Mesenchymal stem cell (in vitro differentiated cells and primary cell): ENCODE measurements at regions not wholly inside any gene's neighbourhood (a gene's known extent, or its start where the extent isn't known, plus 50 kb on each side); places are given as distances from the start of the nearest gene placed in this dataset.

Source experiments
- DNase-seq: peaks from one replicate; pipeline ENCODE4 v3.0.0-alpha.2; 2013
- H2AFZ ChIP-seq: one replicate; pipeline ENCODE4 v1.6.1; 2013; ENCODE audit warnings: low read depth, mild to moderate bottlenecking, control low read depth, inconsistent platforms, low read length, moderate library complexity
- H2AK5ac ChIP-seq: 2 replicates; pipeline ENCODE4 v1.6.1; 2013; ENCODE audit warnings: low read length, moderate library complexity, mild to moderate bottlenecking, inconsistent platforms; ENCODE audit not compliant: severe bottlenecking
- H2BK120ac ChIP-seq: one replicate; pipeline ENCODE4 v1.6.1; 2013; ENCODE audit warnings: low read depth, mild to moderate bottlenecking, inconsistent platforms, low read length, moderate library complexity
- H2BK12ac ChIP-seq, 2 experiments: one replicate each; pipeline ENCODE4 v1.6.1; 2013; ENCODE audit warnings: inconsistent platforms in 2 of 2, low read length in 2 of 2, mild to moderate bottlenecking in 2 of 2, moderate library complexity in 2 of 2, control low read depth in 1 of 2
- H2BK15ac ChIP-seq: one replicate; pipeline ENCODE4 v1.6.1; 2013; ENCODE audit warnings: mild to moderate bottlenecking, low read depth, inconsistent platforms; ENCODE audit not compliant: poor library complexity, severe bottlenecking
- H2BK5ac ChIP-seq: 2 replicates; pipeline ENCODE4 v1.6.1; 2013; ENCODE audit warnings: low read depth, mild to moderate bottlenecking, low read length, control low read depth, inconsistent platforms; ENCODE audit not compliant: poor library complexity, severe bottlenecking
- H3K14ac ChIP-seq, 2 experiments: one replicate each; pipeline ENCODE4 v1.6.1; 2013; ENCODE audit warnings: inconsistent platforms in 2 of 2, low read length in 2 of 2, control low read depth in 1 of 2, mild to moderate bottlenecking in 1 of 2, moderate library complexity in 1 of 2
- H3K18ac ChIP-seq, 2 experiments: one replicate each; pipeline ENCODE4 v1.6.1; 2013; ENCODE audit warnings: inconsistent platforms in 2 of 2, low read length in 2 of 2, control low read depth in 1 of 2, low read depth in 1 of 2, mild to moderate bottlenecking in 1 of 2
- H3K23ac ChIP-seq, 2 experiments: one replicate each; pipeline ENCODE4 v1.6.1; 2013; ENCODE audit warnings: inconsistent platforms in 2 of 2, low read length in 2 of 2, mild to moderate bottlenecking in 2 of 2, moderate library complexity in 2 of 2, control low read depth in 1 of 2
- H3K27ac ChIP-seq: 2 replicates; pipeline ENCODE4 v1.5.1; 2013; ENCODE audit warnings: mild to moderate bottlenecking, moderate library complexity, low read length, control low read depth, inconsistent platforms; ENCODE audit not compliant: poor library complexity, severe bottlenecking
- H3K27me3 ChIP-seq, 2 experiments: 2 replicates each; pipeline versions ENCODE4 v1.6.1 to v1.7.0; 2013; ENCODE audit warnings: low read length in 2 of 2, mild to moderate bottlenecking in 2 of 2, moderate library complexity in 2 of 2, control low read depth in 1 of 2, inconsistent platforms in 1 of 2; ENCODE audit not compliant: control insufficient read depth in 1 of 2, insufficient read depth in 1 of 2
- H3K36me3 ChIP-seq, 2 experiments: 2 replicates each; pipeline versions ENCODE4 v1.6.1 to v1.7.0; 2013; ENCODE audit warnings: low read length in 2 of 2, control low read depth in 1 of 2, inconsistent platforms in 1 of 2, low read depth in 1 of 2, mild to moderate bottlenecking in 1 of 2; ENCODE audit not compliant: insufficient read depth in 2 of 2, control insufficient read depth in 1 of 2
- H3K4ac ChIP-seq, 2 experiments: one replicate each; pipeline ENCODE4 v1.6.1; 2013; ENCODE audit warnings: inconsistent platforms in 2 of 2, low read length in 2 of 2, mild to moderate bottlenecking in 2 of 2, moderate library complexity in 2 of 2, control low read depth in 1 of 2, low read depth in 1 of 2
- H3K4me1 ChIP-seq: 2 replicates; pipeline ENCODE4 v1.6.1; 2013; ENCODE audit warnings: low read depth, low read length, control low read depth; ENCODE audit not compliant: control insufficient read depth, insufficient read depth
- H3K4me2 ChIP-seq: 2 replicates; pipeline ENCODE4 v1.6.1; 2013; ENCODE audit warnings: low read length, mild to moderate bottlenecking, inconsistent platforms; ENCODE audit not compliant: poor library complexity, severe bottlenecking
- H3K4me3 ChIP-seq, 2 experiments: 2 replicates each; pipeline versions ENCODE4 v1.5.1 to v1.7.0; 2013; ENCODE audit warnings: low read length in 2 of 2, mild to moderate bottlenecking in 2 of 2, control low read depth in 1 of 2, low read depth in 1 of 2; ENCODE audit not compliant: insufficient read depth in 1 of 2
- H3K79me1 ChIP-seq: replicated peaks from 2 replicates; pipeline ENCODE4 v1.6.1; 2013; ENCODE audit warnings: mild to moderate bottlenecking, control low read depth, low read length, inconsistent platforms; ENCODE audit not compliant: poor library complexity, severe bottlenecking
- H3K9ac ChIP-seq: 2 replicates; pipeline ENCODE4 v1.7.0; 2013; ENCODE audit warnings: mild to moderate bottlenecking, low read length, moderate library complexity
- H3K9me3 ChIP-seq: 2 replicates; pipeline ENCODE4 v1.7.0; 2013; ENCODE audit warnings: mild to moderate bottlenecking, low read length; ENCODE audit not compliant: control insufficient read depth
- H4K8ac ChIP-seq: one replicate; pipeline ENCODE4 v1.6.1; 2013; ENCODE audit warnings: inconsistent platforms, mild to moderate bottlenecking, low read length, moderate library complexity
- H4K91ac ChIP-seq: one replicate; pipeline ENCODE4 v1.6.1; 2013; ENCODE audit warnings: mild to moderate bottlenecking, low read length, inconsistent platforms
- WGBS: methylation state at CpG from one replicate; pipeline ENCODE4 v1.1.7; 2013; ENCODE audit warnings: mixed read lengths; 5-methylcytosine and 5-hydroxymethylcytosine counted together

GRCh38 chr2:149732001-149732685 lies 144.6 kb upstream of the MMADHC start:
- Histone ChIP-seq H3K9me3 (no peaks in the 10 kb centered on the region), H2BK12ac (no peak overlapping the region), H3K36me3 (no peaks in the 10 kb centered on the region), H3K27ac (peak overlapping the region; percentile 83), H4K8ac (no peak overlapping the region), H2BK5ac (peak overlapping the region; percentile 35), H2BK15ac (no peak overlapping the region), H3K4me1 (peaks cover 2% of the 10 kb centered on the region), H4K91ac (no peak overlapping the region), H3K4me3 (peak overlapping the region in 1 of 2 experiments; percentile 1), H3K27me3 (no peaks in the 10 kb centered on the region), H3K14ac (no peak overlapping the region), H3K9ac (peak overlapping the region; percentile 56), H2AK5ac (no peak overlapping the region), H3K79me1 (no peaks in the 10 kb centered on the region), H2AFZ (no peak overlapping the region), H3K23ac (no peak overlapping the region), H3K4ac (no peak overlapping the region), H2BK120ac (no peak overlapping the region), H3K4me2 (no peak overlapping the region), H3K18ac (peak overlapping the region in 1 of 2 experiments; percentile 18)
- 33% methylated on average over 4 of the region's 4 CpGs for WGBS
- DNase-seq, result peak; percentile 55

- Histone ChIP-seq H2BK120ac (no peak overlapping the region), H3K14ac (no peak overlapping the region), H3K27ac (no peak overlapping the region), H2AFZ (no peak overlapping the region), H3K9ac (no peak overlapping the region), H2AK5ac (peak overlapping the region; percentile 55), H2BK12ac (no peak overlapping the region), H3K79me1 (no peaks in the 10 kb centered on the region), H3K18ac (no peak overlapping the region), H3K4ac (no peak overlapping the region), H3K23ac (no peak overlapping the region), H2BK15ac (no peak overlapping the region), H2BK5ac (no peak overlapping the region), H4K91ac (no peak overlapping the region), H3K27me3 (no peaks in the 10 kb centered on the region), H3K4me2 (no peak overlapping the region), H3K4me1 (peaks cover 2% of the 10 kb centered on the region), H3K9me3 (no peaks in the 10 kb centered on the region), H3K4me3 (no peak overlapping the region), H4K8ac (no peak overlapping the region), H3K36me3 (no peaks in the 10 kb centered on the region)
- no peak for DNase-seq
- 97% methylated on average over 3 of the region's 3 CpGs for WGBS
These were observed 143.5 kb upstream of the MMADHC start for GRCh38 chr2:149731079-149731478.

- Histone ChIP-seq H3K9me3 (no peaks in the 10 kb centered on the region), H2BK15ac (no peak overlapping the region), H3K36me3 (no peaks in the 10 kb centered on the region), H2AK5ac (no peak overlapping the region), H3K79me1 (no peaks in the 10 kb centered on the region), H3K4me3 (no peak overlapping the region), H3K4me1 (peaks cover 2% of the 10 kb centered on the region), H3K4me2 (no peak overlapping the region), H4K8ac (no peak overlapping the region), H2BK120ac (no peak overlapping the region), H3K14ac (no peak overlapping the region), H3K9ac (no peak overlapping the region), H2AFZ (no peak overlapping the region), H2BK12ac (no peak overlapping the region), H3K27ac (no peak overlapping the region), H3K18ac (no peak overlapping the region), H3K4ac (no peak overlapping the region), H2BK5ac (no peak overlapping the region), H4K91ac (no peak overlapping the region), H3K23ac (no peak overlapping the region), H3K27me3 (no peaks in the 10 kb centered on the region)
- no peak for DNase-seq
- WGBS, result 93% methylated on average over 3 of the region's 3 CpGs
These were observed 142.0 kb upstream of the MMADHC start for GRCh38 chr2:149729586-149729985.

GRCh38 chr2:149727927-149728326 lies 140.4 kb upstream of the MMADHC start:
- Histone ChIP-seq H2AFZ (no peak overlapping the region), H2BK120ac (no peak overlapping the region), H3K36me3 (no peaks in the 10 kb centered on the region), H3K18ac (no peak overlapping the region), H3K4ac (no peak overlapping the region), H3K23ac (no peak overlapping the region), H3K27ac (no peak overlapping the region), H2BK12ac (no peak overlapping the region), H3K9ac (no peak overlapping the region), H2AK5ac (no peak overlapping the region), H2BK15ac (no peak overlapping the region), H2BK5ac (no peak overlapping the region), H3K9me3 (no peaks in the 10 kb centered on the region), H3K4me1 (peaks cover 2% of the 10 kb centered on the region), H3K27me3 (no peaks in the 10 kb centered on the region), H4K8ac (no peak overlapping the region), H3K79me1 (no peaks in the 10 kb centered on the region), H3K14ac (no peak overlapping the region), H3K4me2 (no peak overlapping the region), H3K4me3 (no peak overlapping the region), H4K91ac (no peak overlapping the region)
- 61% methylated on average over 2 of the region's 3 CpGs for WGBS
- DNase-seq, result no peak
